Activated B cell treated with CpG ODN at 0.5 μM for 24 hours (primary cell): ENCODE measurements at regions not wholly inside any gene's neighbourhood (a gene's known extent, or its start where the extent isn't known, plus 50 kb on each side); places are given as distances from the start of the nearest gene placed in this dataset.

Source experiments
- ATAC-seq: fragments of 200-7000 bp; cut with Tn5 transposase; one replicate; pipeline ENCODE4 v1.10.0; 2021; ENCODE audit warnings: low read depth, mild to moderate bottlenecking, moderate library complexity
- CTCF ChIA-PET: fragments of 350-600 bp; sonication (Branson Sonifier 250); formaldehyde crosslinking; loops from one replicate; lab custom pipeline; 2021; ENCODE audit warnings: antibody characterized with exemption; lab: Charles Lee
- POLR2A ChIA-PET: fragments of 350-600 bp; sonication (Branson Sonifier 250); formaldehyde crosslinking; loops from one replicate; lab custom pipeline; 2021; ENCODE audit warnings: antibody characterized with exemption; lab: Charles Lee
- DNase-seq: peaks from one replicate; pipeline ENCODE4 v3.0.0; 2022
- H3K27ac Mint-ChIP-seq: one replicate; pipeline ENCODE4 v1.8.0; 2020; ENCODE audit warnings: mixed read lengths
- H3K27me3 Mint-ChIP-seq: one replicate; pipeline ENCODE4 v1.8.0; 2021; ENCODE audit warnings: mixed read lengths
- H3K36me3 Mint-ChIP-seq: one replicate; pipeline ENCODE4 v1.8.0; 2021; ENCODE audit warnings: low read depth, mixed read lengths
- H3K4me1 Mint-ChIP-seq: one replicate; pipeline ENCODE4 v1.8.0; 2021; ENCODE audit warnings: mixed read lengths
- H3K4me3 Mint-ChIP-seq: one replicate; pipeline ENCODE4 v1.8.0; 2020; ENCODE audit warnings: mild to moderate bottlenecking, mixed read lengths
- H3K9me3 Mint-ChIP-seq: one replicate; pipeline ENCODE4 v1.8.0; 2020; ENCODE audit warnings: mixed read lengths
- CTCF ChIP-seq: fragments of 200-600 bp; IDR thresholded peaks from one replicate; pipeline ENCODE4 v1.8.0; 2022; ENCODE audit warnings: antibody characterized with exemption, mild to moderate bottlenecking
- intact Hi-C: fragments of 100-400 bp; cut with micrococcal nuclease; formaldehyde crosslinking; loops from one replicate; pipeline ENCODE4 v1.15.1; 2024

- POLR2A ChIA-PET: no interaction called here
- DNase-seq (no peak), ATAC-seq (no peak)
- H3K4me1 Mint-ChIP-seq: no peaks in the 10 kb centered on the region
- CTCF ChIA-PET: no interaction called here
- H3K4me3 Mint-ChIP-seq: no peak overlapping the region
- H3K36me3 Mint-ChIP-seq: no peaks in the 10 kb centered on the region
- intact Hi-C loops: no loop called here
- peaks cover 18% of the 10 kb centered on the region for H3K9me3 Mint-ChIP-seq
- no peaks in the 10 kb centered on the region for H3K27me3 Mint-ChIP-seq
- no peak overlapping the region for H3K27ac Mint-ChIP-seq
- TF ChIP-seq CTCF: no peak
These were observed 205.3 kb downstream of the CD109 start for GRCh38 chr6:73901311-73901710.

GRCh38 chr6:73898599-73898998 lies 202.6 kb downstream of the CD109 start:
- Mint-ChIP-seq H3K27ac (no peak overlapping the region), H3K4me3 (no peak overlapping the region), H3K36me3 (no peaks in the 10 kb centered on the region), H3K27me3 (no peaks in the 10 kb centered on the region), H3K4me1 (no peaks in the 10 kb centered on the region), H3K9me3 (peaks cover 15% of the 10 kb centered on the region)
- intact Hi-C loops: no loop called here
- POLR2A ChIA-PET: no interaction called here
- ATAC-seq (no peak), DNase-seq (no peak)
- CTCF ChIA-PET: no interaction called here
- TF ChIP-seq CTCF: no peak

GRCh38 chr6:73893696-73894095 lies 197.7 kb downstream of the CD109 start:
- Mint-ChIP-seq H3K9me3 (no peaks in the 10 kb centered on the region), H3K36me3 (no peaks in the 10 kb centered on the region), H3K4me3 (no peak overlapping the region), H3K27ac (no peak overlapping the region), H3K4me1 (no peaks in the 10 kb centered on the region), H3K27me3 (no peaks in the 10 kb centered on the region)
- ATAC-seq: no peak
- ChIA-PET POLR2A (no interaction called here), CTCF (no interaction called here)
- no peak for DNase-seq
- TF ChIP-seq CTCF: no peak
- intact Hi-C loops: loop anchor here (1.0 kb wide), 1 partner anchor 12 kb away; no protein-coding TSS in a partner anchor

- H3K4me3 Mint-ChIP-seq: no peak overlapping the region
- no peaks in the 10 kb centered on the region for H3K36me3 Mint-ChIP-seq
- H3K4me1 Mint-ChIP-seq: peaks cover 6% of the 10 kb centered on the region
- ChIA-PET CTCF (no interaction called here), POLR2A (no interaction called here)
- intact Hi-C loops: no loop called here
- H3K9me3 Mint-ChIP-seq: no peaks in the 10 kb centered on the region
- ATAC-seq (no peak), DNase-seq (no peak)
- no peaks in the 10 kb centered on the region for H3K27me3 Mint-ChIP-seq
- no peak overlapping the region for H3K27ac Mint-ChIP-seq
- no peak for TF ChIP-seq CTCF
These were observed 192.0 kb downstream of the CD109 start for GRCh38 chr6:73888050-73888449.

GRCh38 chr6:73885393-73885792 lies 189.4 kb downstream of the CD109 start:
- no peak for TF ChIP-seq CTCF
- DNase-seq (no peak), ATAC-seq (no peak)
- no peak overlapping the region for H3K4me3 Mint-ChIP-seq
- ChIA-PET CTCF (no interaction called here), POLR2A (no interaction called here)
- H3K9me3 Mint-ChIP-seq: no peaks in the 10 kb centered on the region
- H3K27ac Mint-ChIP-seq: no peak overlapping the region
- H3K27me3 Mint-ChIP-seq: no peaks in the 10 kb centered on the region
- intact Hi-C loops: no loop called here
- peaks cover 6% of the 10 kb centered on the region for H3K4me1 Mint-ChIP-seq
- H3K36me3 Mint-ChIP-seq: no peaks in the 10 kb centered on the region
